Left kidney (tissue), 1 donor: ENCODE measurements at regions not wholly inside any gene's neighbourhood (a gene's known extent, or its start where the extent isn't known, plus 50 kb on each side); places are given as distances from the start of the nearest gene placed in this dataset.

Experiments
- DNase-seq: peaks from one replicate; pipeline ENCODE4 v3.0.0-alpha.2; 2013

- no peak for DNase-seq
Observed at GRCh38 chr6:153787341-153787606, 251.8 kb upstream of the OPRM1 start.

GRCh38 chr6:153781306-153781705, 257.7 kb upstream of the OPRM1 start:
- DNase-seq = no peak

GRCh38 chr6:153780011-153780410, 259.0 kb upstream of the OPRM1 start:
- DNase-seq = no peak

- no peak for DNase-seq
Observed at GRCh38 chr6:153778216-153778615, 260.8 kb upstream of the OPRM1 start.

- DNase-seq = no peak
Observed at GRCh38 chr6:153771577-153771976, 267.5 kb upstream of the OPRM1 start.

GRCh38 chr6:153767127-153767526, 271.9 kb upstream of the OPRM1 start:
- no peak for DNase-seq

- no peak for DNase-seq
Observed at GRCh38 chr6:153758516-153758915, 280.5 kb upstream of the OPRM1 start.

GRCh38 chr6:153735761-153736160, 303.3 kb upstream of the OPRM1 start:
- DNase-seq = no peak

- no peak for DNase-seq
Observed at GRCh38 chr6:153729189-153729588, 309.9 kb upstream of the OPRM1 start.

GRCh38 chr6:153727885-153728284, 311.2 kb upstream of the OPRM1 start:
- no peak for DNase-seq

GRCh38 chr6:153725456-153725855, 313.6 kb upstream of the OPRM1 start:
- DNase-seq = no peak

- DNase-seq = peak; percentile 1
Observed at GRCh38 chr6:153720732-153721131, 318.3 kb upstream of the OPRM1 start.

- no peak for DNase-seq
Observed at GRCh38 chr6:153705429-153705828, 333.6 kb upstream of the OPRM1 start.

GRCh38 chr6:153702671-153703070, 336.4 kb upstream of the OPRM1 start:
- DNase-seq = no peak

- DNase-seq = no peak
Observed at GRCh38 chr6:153698637-153699036, 340.4 kb upstream of the OPRM1 start.

- no peak for DNase-seq
Observed at GRCh38 chr6:153698001-153698400, 341.0 kb upstream of the OPRM1 start.

GRCh38 chr6:153677522-153677921, 361.5 kb upstream of the OPRM1 start:
- DNase-seq = no peak

GRCh38 chr6:153673750-153674149, 365.3 kb upstream of the OPRM1 start:
- no peak for DNase-seq

GRCh38 chr6:153673225-153673624, 365.8 kb upstream of the OPRM1 start:
- no peak for DNase-seq

- no peak for DNase-seq
Observed at GRCh38 chr6:153670403-153671026, 368.5 kb upstream of the OPRM1 start.

- DNase-seq = no peak
Observed at GRCh38 chr6:153668758-153669157, 370.3 kb upstream of the OPRM1 start.

- no peak for DNase-seq
Observed at GRCh38 chr6:153662982-153663381, 376.1 kb upstream of the OPRM1 start.

GRCh38 chr6:153645326-153645725, 393.7 kb upstream of the OPRM1 start:
- DNase-seq = no peak

GRCh38 chr6:153644000-153644399, 395.0 kb upstream of the OPRM1 start:
- no peak for DNase-seq

GRCh38 chr6:153634416-153634815, 404.6 kb upstream of the OPRM1 start:
- no peak for DNase-seq
